ENCODE measurements at regions not wholly inside any gene's neighbourhood (a gene's known extent, or its start where the extent isn't known, plus 50 kb on each side); places are given as distances from the start of the nearest gene placed in this dataset.
"Not testable (repeated sequence)": the region's sequence is repeated elsewhere in the genome, so short reads cannot be mapped to it uniquely, and the experiment has no call there.

GRCh38 chr6:68235326-68235784 is 399.7 kb upstream of the ADGRB3 start:
- no peak for DNase-seq (ENCODE audit: low spot score)

DNA sequence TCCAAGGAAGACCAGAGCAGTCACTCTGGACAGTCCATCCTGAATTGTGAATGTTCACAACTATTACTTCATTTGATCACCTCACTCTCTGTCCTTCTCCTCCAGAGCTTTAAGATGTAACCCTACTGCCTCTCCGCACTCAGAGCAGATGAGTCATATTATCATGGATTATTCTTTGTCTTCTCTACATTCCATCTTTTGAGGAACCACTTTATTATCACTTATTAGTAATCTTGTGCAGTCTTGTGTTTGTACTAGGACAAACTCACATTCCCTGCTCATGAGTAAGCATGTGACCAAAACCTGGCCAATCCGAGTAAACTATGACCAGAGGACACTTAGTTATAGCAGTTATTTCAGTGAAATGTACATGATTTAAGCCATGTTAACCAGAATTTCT is 401.5 kb upstream of the ADGRB3 start:
- no peak for DNase-seq (ENCODE audit: low spot score)

GRCh38 chr6:68229566-68229965 is 405.5 kb upstream of the ADGRB3 start:
- DNase-seq (ENCODE audit: low spot score) = no peak

DNA sequence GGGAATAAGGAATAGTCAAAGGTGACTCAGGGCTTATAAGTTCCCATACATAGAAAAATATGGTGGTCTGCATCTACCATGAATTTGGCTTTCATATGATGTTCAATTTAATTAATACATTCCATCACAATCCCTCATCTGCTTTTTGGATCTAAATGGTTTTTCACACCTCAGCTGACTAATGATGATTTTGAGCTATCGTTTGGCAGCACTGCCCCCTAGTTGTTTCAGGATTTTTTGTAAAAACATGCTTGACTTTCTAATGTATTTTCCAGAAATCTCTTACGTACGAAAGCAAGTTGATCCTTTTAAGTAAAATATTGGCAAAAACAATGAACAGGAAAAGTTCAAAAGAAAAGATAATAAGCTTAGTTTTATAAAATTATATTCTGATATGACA is 408.6 kb upstream of the ADGRB3 start:
- DNase-seq (ENCODE audit: low spot score) = no peak

GRCh38 chr6:68225729-68226128 is 409.4 kb upstream of the ADGRB3 start:
- DNase-seq (ENCODE audit: low spot score) = no peak

DNA sequence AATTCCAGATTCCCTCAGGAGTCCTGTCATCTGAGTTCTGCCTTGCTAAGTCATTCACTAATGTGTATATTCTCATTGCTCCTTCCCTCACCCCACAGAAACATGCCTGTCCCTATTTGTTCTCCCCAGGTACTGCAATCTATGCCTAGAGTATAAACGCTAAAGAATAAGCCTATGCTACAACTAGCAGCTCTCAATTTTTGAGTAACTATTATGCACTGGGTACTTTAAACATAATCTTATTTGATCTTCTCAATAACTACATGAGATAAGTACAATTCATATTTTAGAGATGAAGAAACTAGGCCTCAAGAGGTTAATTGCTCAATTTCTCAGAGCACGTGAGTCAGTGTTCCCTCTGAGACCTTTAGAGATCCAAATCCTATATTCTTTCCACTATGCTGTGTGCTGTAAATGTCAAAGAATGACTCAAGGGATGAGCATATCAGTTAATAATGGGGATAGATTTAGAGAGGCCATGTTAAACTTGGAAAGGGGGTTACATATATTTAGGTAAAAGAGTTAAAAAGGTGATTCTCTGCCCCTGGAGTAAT is 423.8 kb upstream of the ADGRB3 start:
- no peak for DNase-seq (ENCODE audit: low spot score)

DNA sequence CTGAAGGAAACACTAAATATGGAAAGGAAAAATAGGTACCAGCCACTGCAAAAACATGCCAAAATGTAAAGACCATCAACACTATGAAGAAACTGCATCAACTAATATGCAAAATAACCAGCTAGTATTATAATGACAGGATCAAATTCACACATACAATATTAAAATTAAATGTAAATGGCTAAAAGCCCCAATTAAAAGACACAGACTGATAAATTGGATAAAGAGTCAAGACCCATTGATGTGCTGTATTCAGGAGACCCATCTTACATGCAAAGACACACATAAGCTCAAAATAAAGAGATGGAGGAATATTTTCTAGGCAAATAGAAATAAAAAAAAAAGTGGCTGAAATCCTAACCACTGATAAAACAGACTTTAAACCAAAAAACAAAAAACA is 427.5 kb upstream of the ADGRB3 start:
- DNase-seq (ENCODE audit: low spot score) = not testable (repeated sequence)

- no peak for DNase-seq (ENCODE audit: low spot score)
These were observed 434.2 kb upstream of the ADGRB3 start for GRCh38 chr6:68200929-68201328.

DNA sequence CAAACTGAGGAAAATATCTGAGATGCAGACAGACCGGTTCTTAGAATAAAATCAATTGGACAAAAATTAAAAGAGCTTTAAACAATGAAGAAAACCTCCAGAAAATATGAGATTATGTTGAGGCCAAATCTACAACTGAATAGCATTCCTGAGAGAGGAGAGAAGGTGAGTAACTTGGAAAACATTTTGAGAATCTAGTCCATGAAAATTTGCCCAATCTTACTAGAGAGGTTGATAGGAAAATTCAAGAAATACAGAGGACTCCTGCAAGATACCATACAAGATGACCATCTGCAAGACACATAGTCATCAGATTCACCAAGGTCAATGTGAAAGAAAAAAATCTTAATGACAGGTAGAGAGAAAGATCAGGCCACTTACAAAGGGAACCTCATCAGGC is 437.7 kb upstream of the ADGRB3 start:
- DNase-seq (ENCODE audit: low spot score) = no peak

DNA sequence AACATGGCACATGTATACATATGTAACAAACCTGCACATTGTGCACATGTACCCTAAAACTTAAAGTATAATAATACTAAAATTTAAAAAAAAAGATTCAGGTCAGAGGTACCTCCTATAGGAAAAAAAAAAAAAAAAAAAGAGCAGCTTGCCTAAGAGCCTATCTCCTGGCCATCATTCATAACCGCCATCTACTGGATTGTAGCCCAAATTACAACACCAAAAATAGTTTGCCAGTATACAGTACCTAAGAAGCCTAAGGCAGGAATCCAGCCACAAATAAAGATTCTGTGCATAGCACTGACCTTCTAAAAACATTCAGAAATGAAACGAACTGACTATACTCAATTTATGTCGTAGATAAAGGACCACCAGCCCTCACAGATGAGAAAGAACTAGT is 438.4 kb upstream of the ADGRB3 start:
- no peak for DNase-seq (ENCODE audit: low spot score)

DNA sequence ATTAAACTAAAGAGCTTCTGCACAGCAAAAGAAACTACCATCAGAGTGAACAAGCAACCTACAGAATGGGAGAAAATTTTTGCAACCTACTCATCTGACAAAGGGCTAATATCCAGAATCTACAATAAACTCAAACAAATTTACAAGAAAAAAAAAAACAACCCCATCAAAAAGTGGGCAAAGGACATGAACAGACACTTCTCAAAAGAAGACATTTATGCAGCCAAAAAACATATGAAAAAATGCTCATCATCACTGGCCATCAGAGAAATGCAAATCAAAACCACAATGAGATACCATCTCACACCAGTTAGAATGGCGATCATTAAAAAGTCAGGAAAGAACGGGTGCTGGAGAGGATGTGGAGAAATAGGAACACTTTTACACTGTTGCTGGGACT is 439.3 kb upstream of the ADGRB3 start:
- not testable (repeated sequence) for DNase-seq (ENCODE audit: low spot score)

GRCh38 chr6:68194846-68195478 is 440.1 kb upstream of the ADGRB3 start:
- DNase-seq (ENCODE audit: low spot score) = no peak

GRCh38 chr6:68192988-68193387 is 442.1 kb upstream of the ADGRB3 start:
- DNase-seq (ENCODE audit: low spot score) = no peak

GRCh38 chr6:68189217-68189815 is 445.8 kb upstream of the ADGRB3 start:
- DNase-seq (ENCODE audit: low spot score) = no peak

DNA sequence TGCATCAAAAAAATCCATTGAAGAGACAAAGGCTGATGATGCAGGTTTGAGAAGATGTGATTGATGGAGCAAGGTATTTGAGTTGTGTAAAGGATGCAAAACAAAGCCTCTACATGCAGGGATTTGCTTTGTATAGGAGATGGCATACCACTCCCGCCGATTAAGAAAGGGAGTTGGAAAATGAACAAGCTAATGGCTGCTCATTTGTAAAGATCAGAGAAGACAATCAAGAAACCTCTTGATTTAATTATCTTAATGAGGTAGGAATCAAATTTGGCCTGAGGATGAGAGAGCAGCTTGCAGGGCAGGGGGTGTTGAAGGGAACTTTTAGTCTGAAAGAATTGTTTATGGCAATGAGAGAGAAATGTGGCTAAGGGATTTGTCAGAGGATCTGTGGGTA is 448.2 kb upstream of the ADGRB3 start:
- DNase-seq (ENCODE audit: low spot score) = no peak

DNA sequence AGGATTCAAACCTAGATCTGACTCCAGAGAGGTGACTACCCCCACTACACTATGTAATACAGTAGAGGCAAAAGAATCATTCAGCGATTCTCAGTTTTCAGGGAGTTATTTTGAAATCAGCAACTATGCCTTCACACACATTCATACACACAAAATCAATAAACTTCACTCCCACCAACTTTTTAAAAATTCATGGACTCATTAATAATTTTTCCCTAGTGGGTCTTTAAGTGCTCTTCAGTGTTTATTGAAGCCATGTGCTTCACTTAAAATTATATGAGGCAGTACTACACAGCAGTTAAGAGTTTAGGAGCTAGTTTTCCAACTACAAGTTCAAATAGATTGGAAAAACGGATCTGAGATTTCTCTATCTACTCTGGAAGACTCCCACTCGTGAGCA is 452.7 kb upstream of the ADGRB3 start:
- DNase-seq (ENCODE audit: low spot score) = no peak

GRCh38 chr6:68181027-68181426 is 454.1 kb upstream of the ADGRB3 start:
- not testable (repeated sequence) for DNase-seq (ENCODE audit: low spot score)

DNA sequence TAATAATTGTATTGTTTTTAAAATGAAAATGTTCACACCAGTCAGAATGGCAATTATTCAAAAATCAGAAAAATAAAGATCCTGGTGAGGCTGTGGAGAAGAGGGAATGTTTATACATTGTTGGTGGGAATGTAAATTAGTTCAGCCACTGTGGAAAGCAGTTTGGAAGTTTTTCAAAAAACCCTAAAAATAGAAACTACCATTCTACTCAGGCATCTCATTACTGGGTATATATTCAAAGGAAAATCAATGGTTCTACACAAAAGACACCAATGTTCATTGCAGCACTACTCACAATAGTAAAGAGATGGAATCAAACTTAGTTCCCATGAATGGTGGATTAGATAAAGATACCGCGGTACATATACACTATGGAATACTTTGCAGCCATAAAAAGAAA is 461.5 kb upstream of the ADGRB3 start:
- DNase-seq (ENCODE audit: low spot score) = no peak

DNA sequence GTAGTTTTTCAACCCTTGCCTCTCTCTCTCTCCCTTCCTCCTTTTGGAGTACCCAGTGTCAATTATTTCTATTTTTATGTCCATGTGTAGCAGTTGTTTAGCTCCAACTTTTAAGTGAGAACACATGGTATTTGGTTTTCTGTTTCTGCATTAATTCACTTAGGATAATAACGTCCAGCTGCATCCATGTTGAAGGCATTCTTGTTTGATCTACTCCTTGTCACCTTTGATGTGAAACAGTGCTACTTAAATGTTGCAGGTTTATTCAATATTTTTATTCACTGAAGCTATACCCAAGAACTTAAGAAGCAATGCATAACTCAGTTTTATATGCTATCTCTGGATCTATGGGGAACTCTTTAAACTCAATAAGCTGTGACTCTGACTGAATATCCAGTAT is 465.2 kb upstream of the ADGRB3 start:
- no peak for DNase-seq (ENCODE audit: low spot score)

DNA sequence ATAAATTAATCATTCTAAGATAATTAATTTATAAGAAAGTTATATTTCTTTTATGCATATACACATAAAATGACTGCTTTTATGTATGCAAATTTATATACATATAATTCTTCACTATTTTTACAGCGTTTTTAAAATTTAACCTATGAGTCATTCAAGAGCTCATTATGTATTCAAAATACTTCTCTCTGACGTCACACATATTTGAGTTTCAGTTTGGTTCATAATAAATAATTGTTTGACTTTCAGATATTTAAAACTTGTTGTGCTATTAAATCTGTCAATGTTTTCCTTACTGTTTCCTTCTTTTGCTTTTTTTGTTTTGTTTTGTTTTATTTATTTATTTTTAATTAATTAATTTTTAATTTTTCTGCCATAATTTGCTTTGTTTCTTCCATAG is 467.5 kb upstream of the ADGRB3 start:
- no peak for DNase-seq (ENCODE audit: low spot score)

GRCh38 chr6:68160812-68161211 is 474.3 kb upstream of the ADGRB3 start:
- not testable (repeated sequence) for DNase-seq (ENCODE audit: low spot score)

DNA sequence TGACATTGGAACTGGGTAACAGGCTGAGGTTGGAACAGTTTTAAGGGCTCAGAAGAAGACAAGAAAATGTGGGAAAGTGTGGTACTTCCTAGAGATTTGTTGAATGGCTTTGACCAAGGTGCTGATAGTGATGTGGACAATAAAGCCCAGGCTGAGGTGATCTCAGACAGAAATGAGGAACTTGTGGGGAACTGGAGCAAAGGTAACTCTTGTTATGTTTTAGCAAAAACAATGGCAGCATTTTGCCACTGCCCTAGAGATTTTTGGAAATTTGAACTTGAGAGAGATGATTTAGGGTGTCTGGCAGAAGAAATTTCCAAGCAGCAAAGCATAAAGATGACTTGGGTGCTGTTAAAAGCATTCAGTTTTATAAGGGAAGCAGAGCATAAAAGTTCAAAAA is 474.7 kb upstream of the ADGRB3 start:
- no peak for DNase-seq (ENCODE audit: low spot score)

DNA sequence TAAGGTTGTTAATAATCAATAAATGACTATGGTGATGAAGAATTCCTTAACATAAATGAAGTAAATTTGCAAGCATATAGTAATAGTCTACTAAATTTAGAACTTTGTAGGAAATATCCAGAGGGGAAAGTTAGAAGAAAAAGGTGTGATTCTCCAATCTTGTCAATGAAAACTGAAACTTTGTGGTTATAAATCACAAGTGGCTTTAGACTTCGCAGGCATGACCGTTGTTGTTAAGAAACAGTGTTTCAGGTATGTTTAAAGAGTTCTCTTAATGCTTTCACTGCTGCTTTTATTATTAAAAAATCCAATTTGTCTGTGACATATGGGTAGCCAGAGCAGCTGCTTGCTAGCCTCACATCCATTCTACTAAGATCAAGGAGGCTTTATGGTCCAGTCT is 475.6 kb upstream of the ADGRB3 start:
- no peak for DNase-seq (ENCODE audit: low spot score)

GRCh38 chr6:68158256-68158655 is 476.8 kb upstream of the ADGRB3 start:
- DNase-seq (ENCODE audit: low spot score) = no peak

Data from HuH-7 (cell line).